ENCODE measurements at regions not wholly inside any gene's neighbourhood (a gene's known extent, or its start where the extent isn't known, plus 50 kb on each side); places are given as distances from the start of the nearest gene placed in this dataset.

DNA sequence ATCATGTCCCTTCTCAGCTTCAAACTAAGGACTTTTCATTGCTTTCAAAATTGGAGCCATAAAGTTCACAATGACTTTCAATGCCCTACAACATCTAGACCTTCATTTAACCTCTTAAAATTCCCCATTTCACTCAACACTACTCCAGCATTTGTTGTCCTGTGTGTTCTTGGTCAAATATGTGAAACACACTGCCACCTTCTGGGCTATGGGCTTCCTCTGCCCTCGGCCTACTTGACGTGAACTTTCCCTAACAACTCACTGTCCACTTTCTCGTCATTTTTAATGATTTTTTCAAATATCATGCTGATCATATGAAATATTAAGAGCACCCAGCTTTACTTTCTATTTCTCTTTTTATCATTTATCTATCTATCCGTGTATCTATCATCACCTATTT, 2018.4 kb downstream of the NCAM2 start:
- TF ChIP-seq POLR2A (IDR thresholded peaks at IDR 0.05) (no peak), POLR2AphosphoS5 (IDR thresholded peaks at IDR 0.05) (no peak)

All from suprapubic skin (tissue), 4 donors.